ENCODE measurements at regions not wholly inside any gene's neighbourhood (a gene's known extent, or its start where the extent isn't known, plus 50 kb on each side); places are given as distances from the start of the nearest gene placed in this dataset.

DNA sequence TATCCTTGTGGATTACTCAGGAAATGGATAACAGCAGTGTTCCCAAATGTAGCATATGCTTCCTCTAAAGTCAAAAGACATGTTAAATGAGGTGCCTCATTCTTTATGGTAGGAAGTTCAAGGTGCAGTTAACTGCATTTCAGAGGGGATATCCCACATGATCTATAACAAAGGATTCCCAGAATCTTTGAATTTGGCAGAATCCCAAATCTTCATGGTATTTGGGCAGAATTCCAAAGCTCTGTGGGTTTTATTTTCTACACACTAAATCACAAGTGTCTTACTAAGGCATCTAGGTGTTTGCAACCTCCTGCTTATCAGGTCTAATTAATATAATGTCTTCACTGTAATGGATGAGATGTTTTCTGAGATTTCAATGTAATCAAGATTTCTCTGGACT lies 364.3 kb upstream of the MAN1A1 start:
- TF ChIP-seq POLR2A (IDR thresholded peaks at IDR 0.05), result no peak
- TF ChIP-seq, protein P1, sequence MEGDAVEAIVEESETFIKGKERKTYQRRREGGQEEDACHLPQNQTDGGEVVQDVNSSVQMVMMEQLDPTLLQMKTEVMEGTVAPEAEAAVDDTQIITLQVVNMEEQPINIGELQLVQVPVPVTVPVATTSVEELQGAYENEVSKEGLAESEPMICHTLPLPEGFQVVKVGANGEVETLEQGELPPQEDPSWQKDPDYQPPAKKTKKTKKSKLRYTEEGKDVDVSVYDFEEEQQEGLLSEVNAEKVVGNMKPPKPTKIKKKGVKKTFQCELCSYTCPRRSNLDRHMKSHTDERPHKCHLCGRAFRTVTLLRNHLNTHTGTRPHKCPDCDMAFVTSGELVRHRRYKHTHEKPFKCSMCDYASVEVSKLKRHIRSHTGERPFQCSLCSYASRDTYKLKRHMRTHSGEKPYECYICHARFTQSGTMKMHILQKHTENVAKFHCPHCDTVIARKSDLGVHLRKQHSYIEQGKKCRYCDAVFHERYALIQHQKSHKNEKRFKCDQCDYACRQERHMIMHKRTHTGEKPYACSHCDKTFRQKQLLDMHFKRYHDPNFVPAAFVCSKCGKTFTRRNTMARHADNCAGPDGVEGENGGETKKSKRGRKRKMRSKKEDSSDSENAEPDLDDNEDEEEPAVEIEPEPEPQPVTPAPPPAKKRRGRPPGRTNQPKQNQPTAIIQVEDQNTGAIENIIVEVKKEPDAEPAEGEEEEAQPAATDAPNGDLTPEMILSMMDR (IDR thresholded peaks at IDR 0.05), result no peak

Data from heart left ventricle (tissue), 13 donors.